ENCODE measurements at regions not wholly inside any gene's neighbourhood (a gene's known extent, or its start where the extent isn't known, plus 50 kb on each side); places are given as distances from the start of the nearest gene placed in this dataset.

- Histone ChIP-seq H3F3A (ENCODE audit: low read depth) (no peaks in the 10 kb centered on the region), H2AFZ (replicated peaks) (no peak overlapping the region), H4K20me1 (ENCODE audit: low read depth) (no peaks in the 10 kb centered on the region), H3K9me3 (ENCODE audit: low read depth) (no peaks in the 10 kb centered on the region), H3K36me3 (no peaks in the 10 kb centered on the region), H3K27ac (no peak overlapping the region), H3K4me2 (no peak overlapping the region), H3K4me3 (no peak overlapping the region), H3K79me2 (ENCODE audit: low read depth) (no peaks in the 10 kb centered on the region), H3K27me3 (no peaks in the 10 kb centered on the region), H3K9ac (no peak overlapping the region), H3K4me1 (no peaks in the 10 kb centered on the region)
- H3K27ac Mint-ChIP-seq, result no peak overlapping the region
- TF ChIP-seq EZH2 (IDR thresholded peaks at IDR 0.05) (no peak), CTCF (IDR thresholded peaks at IDR 0.05) (no peak), EZH2phosphoT487 (IDR thresholded peaks at IDR 0.05) (no peak)
- no peak for DNase-seq (ENCODE audit: low spot score)
- H3K4me1 Mint-ChIP-seq, result no peaks in the 10 kb centered on the region
- peaks cover 2% of the 10 kb centered on the region for H3K27me3 Mint-ChIP-seq (ENCODE audit: insufficient read depth, low read depth)
- H3K36me3 Mint-ChIP-seq, result peaks cover 1% of the 10 kb centered on the region
- peaks cover 5% of the 10 kb centered on the region for H3K9me3 Mint-ChIP-seq
- no peak overlapping the region for H3K4me3 Mint-ChIP-seq
These were observed 1158.6 kb downstream of the CDH12 start for GRCh38 chr5:21694567-21694966.

DNA sequence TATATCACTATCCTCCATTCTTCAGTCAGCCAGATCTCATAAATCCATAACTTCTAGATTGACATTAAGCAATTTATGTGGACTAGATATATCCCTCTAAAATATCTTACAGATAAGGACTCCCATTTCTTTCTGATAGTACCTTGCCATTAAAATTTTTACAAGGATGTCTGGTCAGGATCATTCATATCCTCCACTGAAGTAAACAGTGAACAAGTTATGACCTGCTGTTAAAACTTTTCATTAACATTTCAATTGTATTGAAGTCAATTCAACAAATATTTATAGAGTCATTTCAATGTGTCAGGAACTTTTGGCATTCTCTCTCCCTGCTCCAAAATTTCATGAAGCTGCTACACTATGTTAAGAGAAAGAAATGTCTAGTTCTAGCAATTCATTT is 1159.6 kb downstream of the CDH12 start:
- Histone ChIP-seq H3K27ac (no peak overlapping the region), H3K9ac (no peak overlapping the region), H2AFZ (replicated peaks) (no peak overlapping the region), H3K27me3 (no peaks in the 10 kb centered on the region), H3K79me2 (ENCODE audit: low read depth) (no peaks in the 10 kb centered on the region), H3K36me3 (no peaks in the 10 kb centered on the region), H3K4me3 (no peak overlapping the region), H4K20me1 (ENCODE audit: low read depth) (no peaks in the 10 kb centered on the region), H3K4me2 (no peak overlapping the region), H3K9me3 (ENCODE audit: low read depth) (no peaks in the 10 kb centered on the region), H3F3A (ENCODE audit: low read depth) (no peaks in the 10 kb centered on the region), H3K4me1 (no peaks in the 10 kb centered on the region)
- Mint-ChIP-seq H3K9me3 (peaks cover 5% of the 10 kb centered on the region), H3K4me1 (no peaks in the 10 kb centered on the region), H3K27me3 (ENCODE audit: insufficient read depth, low read depth) (no peaks in the 10 kb centered on the region), H3K27ac (no peak overlapping the region), H3K4me3 (no peak overlapping the region), H3K36me3 (peaks cover 1% of the 10 kb centered on the region)
- no peak for DNase-seq (ENCODE audit: low spot score)
- TF ChIP-seq EZH2 (IDR thresholded peaks at IDR 0.05), result no peak
- no peak for TF ChIP-seq EZH2phosphoT487 (IDR thresholded peaks at IDR 0.05)
- TF ChIP-seq CTCF (IDR thresholded peaks at IDR 0.05), result no peak

- Histone ChIP-seq H3K36me3 (no peaks in the 10 kb centered on the region), H3K27me3 (no peaks in the 10 kb centered on the region), H4K20me1 (ENCODE audit: low read depth) (no peaks in the 10 kb centered on the region), H3K9ac (no peak overlapping the region), H3K4me3 (no peak overlapping the region), H3K9me3 (ENCODE audit: low read depth) (no peaks in the 10 kb centered on the region), H2AFZ (replicated peaks) (no peak overlapping the region), H3K79me2 (ENCODE audit: low read depth) (no peaks in the 10 kb centered on the region), H3K4me1 (no peaks in the 10 kb centered on the region), H3K27ac (no peak overlapping the region), H3K4me2 (no peak overlapping the region), H3F3A (ENCODE audit: low read depth) (no peaks in the 10 kb centered on the region)
- no peaks in the 10 kb centered on the region for H3K4me1 Mint-ChIP-seq
- H3K4me3 Mint-ChIP-seq, result no peak overlapping the region
- no peaks in the 10 kb centered on the region for H3K9me3 Mint-ChIP-seq
- DNase-seq (ENCODE audit: low spot score), result no peak
- no peaks in the 10 kb centered on the region for H3K27me3 Mint-ChIP-seq (ENCODE audit: insufficient read depth, low read depth)
- H3K27ac Mint-ChIP-seq, result no peak overlapping the region
- no peaks in the 10 kb centered on the region for H3K36me3 Mint-ChIP-seq
- TF ChIP-seq EZH2 (IDR thresholded peaks at IDR 0.05), result no peak
- no peak for TF ChIP-seq EZH2phosphoT487 (IDR thresholded peaks at IDR 0.05)
- TF ChIP-seq CTCF (IDR thresholded peaks at IDR 0.05), result no peak
These were observed 1163.6 kb downstream of the CDH12 start for GRCh38 chr5:21689587-21689986.

DNA sequence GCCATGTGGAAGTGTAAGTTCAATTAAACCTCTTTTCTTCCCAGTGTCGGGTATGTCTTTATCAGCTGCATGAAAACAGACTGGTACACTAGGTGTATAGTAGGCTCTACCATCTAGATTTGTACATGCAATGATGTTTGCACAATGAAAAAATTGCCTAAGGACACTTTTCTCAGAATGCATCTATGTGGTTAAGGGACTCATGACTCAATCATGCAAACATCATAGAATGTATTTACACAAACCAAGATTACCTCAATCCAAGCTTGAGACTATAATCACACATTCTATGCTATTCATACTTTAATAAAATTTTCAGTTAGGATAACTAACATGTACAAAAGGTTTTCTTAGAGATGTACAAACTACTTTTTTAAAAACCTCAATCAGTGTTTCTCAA is 1164.5 kb downstream of the CDH12 start:
- no peak overlapping the region for H2AFZ ChIP-seq (replicated peaks)
- Mint-ChIP-seq H3K9me3 (no peaks in the 10 kb centered on the region), H3K27ac (no peak overlapping the region), H3K4me1 (no peaks in the 10 kb centered on the region), H3K4me3 (no peak overlapping the region), H3K27me3 (ENCODE audit: insufficient read depth, low read depth) (no peaks in the 10 kb centered on the region), H3K36me3 (no peaks in the 10 kb centered on the region)
- no peaks in the 10 kb centered on the region for H3K4me1 ChIP-seq
- no peaks in the 10 kb centered on the region for H3K27me3 ChIP-seq
- no peaks in the 10 kb centered on the region for H3K9me3 ChIP-seq (ENCODE audit: low read depth)
- H3F3A ChIP-seq (ENCODE audit: low read depth), result no peaks in the 10 kb centered on the region
- no peaks in the 10 kb centered on the region for H3K79me2 ChIP-seq (ENCODE audit: low read depth)
- no peak overlapping the region for H3K27ac ChIP-seq
- TF ChIP-seq EZH2 (IDR thresholded peaks at IDR 0.05) (no peak), CTCF (IDR thresholded peaks at IDR 0.05) (no peak), EZH2phosphoT487 (IDR thresholded peaks at IDR 0.05) (no peak)
- H3K9ac ChIP-seq, result no peak overlapping the region
- H3K4me3 ChIP-seq, result no peak overlapping the region
- DNase-seq (ENCODE audit: low spot score), result no peak
- no peak overlapping the region for H3K4me2 ChIP-seq
- H3K36me3 ChIP-seq, result no peaks in the 10 kb centered on the region
- H4K20me1 ChIP-seq (ENCODE audit: low read depth), result no peaks in the 10 kb centered on the region

Measured in neural progenitor cell (in vitro differentiated cells).